LNCaP clone FGC (cell line): ENCODE measurements at regions not wholly inside any gene's neighbourhood (a gene's known extent, or its start where the extent isn't known, plus 50 kb on each side); places are given as distances from the start of the nearest gene placed in this dataset.

Experiments
- DNase-seq: peaks from one replicate; pipeline ENCODE4 v3.0.0-alpha.2; 2011; ENCODE audit warnings: low read depth
- H3K4me3 ChIP-seq: 2 replicates; pipeline ENCODE4 v1.5.1; 2011; ENCODE audit warnings: mild to moderate bottlenecking, low read depth, low read length, control low read depth
- TF ChIP-seq, protein P1 (sequence below): IDR thresholded peaks from 2 replicates; pipeline ENCODE4 v1.5.1; 2012; ENCODE audit warnings: mild to moderate bottlenecking; ENCODE audit not compliant: control insufficient read depth, insufficient read depth; ENCODE audit errors: extremely low read depth

- no peak overlapping the region for H3K4me3 ChIP-seq
- TF ChIP-seq, protein P1, sequence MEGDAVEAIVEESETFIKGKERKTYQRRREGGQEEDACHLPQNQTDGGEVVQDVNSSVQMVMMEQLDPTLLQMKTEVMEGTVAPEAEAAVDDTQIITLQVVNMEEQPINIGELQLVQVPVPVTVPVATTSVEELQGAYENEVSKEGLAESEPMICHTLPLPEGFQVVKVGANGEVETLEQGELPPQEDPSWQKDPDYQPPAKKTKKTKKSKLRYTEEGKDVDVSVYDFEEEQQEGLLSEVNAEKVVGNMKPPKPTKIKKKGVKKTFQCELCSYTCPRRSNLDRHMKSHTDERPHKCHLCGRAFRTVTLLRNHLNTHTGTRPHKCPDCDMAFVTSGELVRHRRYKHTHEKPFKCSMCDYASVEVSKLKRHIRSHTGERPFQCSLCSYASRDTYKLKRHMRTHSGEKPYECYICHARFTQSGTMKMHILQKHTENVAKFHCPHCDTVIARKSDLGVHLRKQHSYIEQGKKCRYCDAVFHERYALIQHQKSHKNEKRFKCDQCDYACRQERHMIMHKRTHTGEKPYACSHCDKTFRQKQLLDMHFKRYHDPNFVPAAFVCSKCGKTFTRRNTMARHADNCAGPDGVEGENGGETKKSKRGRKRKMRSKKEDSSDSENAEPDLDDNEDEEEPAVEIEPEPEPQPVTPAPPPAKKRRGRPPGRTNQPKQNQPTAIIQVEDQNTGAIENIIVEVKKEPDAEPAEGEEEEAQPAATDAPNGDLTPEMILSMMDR = no peak
- no peak for DNase-seq
Measured at GRCh38 chr4:4704267-4704666, 155.2 kb upstream of the MSX1 start.

DNA sequence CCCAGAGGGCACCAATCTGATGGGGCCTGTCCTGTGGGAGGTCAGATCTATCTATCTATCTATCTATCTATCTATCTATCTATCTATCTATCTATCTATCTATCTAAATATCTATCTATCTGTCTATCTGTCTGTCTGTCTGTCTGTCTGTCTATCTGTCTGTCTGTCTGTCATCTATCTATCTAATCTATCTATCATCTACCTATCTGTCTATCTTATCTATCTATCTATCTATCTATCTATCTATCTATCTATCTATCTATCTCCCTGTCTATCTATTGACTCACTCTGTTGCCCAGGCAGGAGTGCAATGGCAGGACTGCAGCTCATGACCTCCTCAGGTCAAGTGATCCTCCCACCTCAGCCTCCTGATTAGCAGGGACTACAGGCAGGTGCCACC, 155.7 kb upstream of the STX18 start:
- TF ChIP-seq, protein P1 = no peak
- H3K4me3 ChIP-seq = no peak overlapping the region
- DNase-seq = no peak

GRCh38 chr4:4696530-4696929, 154.7 kb upstream of the STX18 start:
- no peak overlapping the region for H3K4me3 ChIP-seq
- DNase-seq = no peak
- TF ChIP-seq, protein P1 = no peak

DNA sequence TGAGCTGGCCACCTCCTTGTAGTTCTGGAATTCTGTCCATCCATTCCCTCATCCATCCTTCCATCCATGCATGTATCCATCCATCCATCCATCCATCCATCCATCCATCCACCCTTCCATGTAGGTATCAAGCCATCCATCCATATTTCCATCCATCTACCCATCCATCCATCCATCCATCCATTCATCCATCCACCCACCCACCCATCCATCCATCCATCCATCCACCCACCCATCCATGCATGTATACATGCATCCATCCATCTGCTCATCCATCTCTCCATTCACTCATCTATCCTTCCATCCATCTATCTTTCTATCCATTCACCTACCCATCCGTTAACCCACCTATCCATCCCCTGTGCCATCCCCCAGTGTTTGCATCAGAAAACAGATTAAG, 153.6 kb upstream of the STX18 start:
- TF ChIP-seq, protein P1 = no peak
- H3K4me3 ChIP-seq = no peak overlapping the region
- no peak for DNase-seq

- no peak overlapping the region for H3K4me3 ChIP-seq
- TF ChIP-seq, protein P1 = no peak
- DNase-seq = no peak
Measured at GRCh38 chr4:4694827-4695226, 153.0 kb upstream of the STX18 start.

GRCh38 chr4:4694296-4694772, 152.5 kb upstream of the STX18 start:
- peak; percentile 28 for DNase-seq
- TF ChIP-seq, protein P1 = no peak

DNA sequence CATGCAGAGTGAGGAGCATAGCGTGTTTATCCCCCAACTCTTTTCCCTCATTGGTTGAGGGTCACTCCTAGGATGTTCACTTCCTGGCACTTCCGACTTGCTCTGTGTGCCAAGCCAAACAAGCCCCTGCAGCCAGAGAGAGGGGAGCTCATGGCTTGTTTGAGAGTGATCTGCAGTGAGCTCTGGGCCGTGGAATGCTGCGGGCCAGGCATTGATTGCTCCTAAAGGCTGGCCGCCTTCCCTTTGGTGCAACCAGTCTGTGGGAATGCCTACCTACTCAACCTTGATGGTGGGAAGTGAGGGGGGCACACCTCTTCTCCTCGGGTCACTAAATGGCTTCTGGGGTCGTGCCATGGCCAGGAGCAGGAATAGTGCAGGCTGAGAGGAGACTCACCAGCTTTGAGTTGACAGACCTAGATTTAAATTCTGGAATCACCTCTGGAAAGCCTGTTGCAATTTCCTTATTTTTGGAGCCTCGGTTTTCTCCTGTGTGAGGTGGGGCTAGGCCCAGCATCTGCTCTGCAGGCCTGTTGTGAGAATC, 152.0 kb upstream of the STX18 start:
- no peak overlapping the region for H3K4me3 ChIP-seq
- TF ChIP-seq, protein P1 = no peak

More at GRCh38 chr4:4694296-4694772, 152.5 kb upstream of the STX18 start:
- no peak overlapping the region for H3K4me3 ChIP-seq

More for the DNA sequence above, 152.0 kb upstream of the STX18 start:
- no peak for DNase-seq
